ENCODE measurements at regions not wholly inside any gene's neighbourhood (a gene's known extent, or its start where the extent isn't known, plus 50 kb on each side); places are given as distances from the start of the nearest gene placed in this dataset.
"Not testable (repeated sequence)": the region's sequence is repeated elsewhere in the genome, so short reads cannot be mapped to it uniquely, and the experiment has no call there.

DNA sequence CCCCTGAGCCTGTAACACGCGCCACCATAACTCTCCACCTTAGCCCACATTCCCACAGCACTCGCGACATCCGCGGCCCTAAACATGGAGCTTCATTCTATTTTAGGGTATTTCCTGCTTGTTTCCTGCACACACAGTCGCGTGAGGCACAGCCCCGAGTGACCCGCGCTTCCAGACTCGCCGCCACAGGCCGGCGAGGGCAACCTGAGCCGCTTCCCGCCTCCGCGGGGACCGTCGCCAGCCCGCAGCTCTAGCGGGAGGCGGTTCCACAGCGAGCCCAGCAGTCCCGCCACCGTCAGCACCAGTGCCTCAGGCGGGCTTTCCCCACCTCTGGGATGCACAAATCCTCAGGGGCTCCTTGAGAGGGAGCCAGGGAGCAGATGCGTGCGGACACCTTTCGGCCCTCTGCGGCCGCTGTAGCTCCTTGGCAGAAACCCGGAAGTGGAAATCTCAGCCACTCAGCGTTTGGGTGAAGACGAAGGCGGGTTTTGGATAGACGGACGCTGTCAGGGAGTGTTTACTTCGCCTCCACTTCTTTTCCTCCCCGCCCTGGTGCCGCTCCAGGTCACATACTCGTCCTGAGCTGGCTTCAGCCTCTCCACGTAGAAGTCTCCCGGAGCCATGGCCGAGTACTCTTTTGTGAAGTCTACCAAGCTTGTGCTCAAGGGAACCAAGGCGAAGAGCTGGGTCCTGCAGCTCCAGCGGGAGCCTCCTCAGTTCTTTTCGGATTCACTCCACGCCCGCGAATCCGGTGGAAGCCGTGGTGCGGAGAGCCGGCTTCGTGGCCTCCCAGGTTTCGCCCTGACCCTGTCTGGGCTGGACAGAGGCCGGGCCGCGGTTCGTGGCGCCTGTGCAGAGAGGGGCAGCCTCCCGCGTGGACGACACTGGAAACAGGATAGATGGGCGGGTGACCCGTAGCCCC is 2177.4 kb upstream of the DEFB115 start:
- no peaks in the 10 kb centered on the region for H3K9me3 ChIP-seq
- ATAC-seq, result peak; percentile 100
- DNase-seq (ENCODE audit: low read depth in 1 of 2, low spot score in 1 of 2), result peak; percentile 60 to 94
- no peak for FAIRE-seq
- peak overlapping the region; percentile 71 for H3K4me3 ChIP-seq
- WGBS (ENCODE audit: missing lambda C conversion rate), result 18% methylated on average over 53 of the region's 68 CpGs
- peak overlapping the region; percentile 58 to 94 for H3K27ac ChIP-seq
- H3K4me1 ChIP-seq, result no peaks in the 10 kb centered on the region
- H3K4me2 ChIP-seq, result peak overlapping the region; percentile 71
- ChIA-PET CTCF (interaction anchor here (0.6 to 1.2 kb wide), 3 partner anchors 23 to 707 kb away, joined by 3 to 4 read pairs (median 3); no protein-coding TSS in a partner anchor), POLR2A (interaction anchor here (0.6 kb wide), 1 partner anchor 705 kb away, joined by 3 read pairs; no protein-coding TSS in a partner anchor)
- TF ChIP-seq SMC3 (IDR thresholded peaks at IDR 0.05), result peak; percentile 28; the same call in 1 of the 3 replicates
- no peak for TF ChIP-seq FOSB (CRISPR knock-in tag; IDR thresholded peaks at IDR 0.05)
- TF ChIP-seq, protein P1, sequence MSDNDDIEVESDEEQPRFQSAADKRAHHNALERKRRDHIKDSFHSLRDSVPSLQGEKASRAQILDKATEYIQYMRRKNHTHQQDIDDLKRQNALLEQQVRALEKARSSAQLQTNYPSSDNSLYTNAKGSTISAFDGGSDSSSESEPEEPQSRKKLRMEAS (IDR thresholded peaks at IDR 0.05), result peak; percentile 77
- TF ChIP-seq, protein P2, sequence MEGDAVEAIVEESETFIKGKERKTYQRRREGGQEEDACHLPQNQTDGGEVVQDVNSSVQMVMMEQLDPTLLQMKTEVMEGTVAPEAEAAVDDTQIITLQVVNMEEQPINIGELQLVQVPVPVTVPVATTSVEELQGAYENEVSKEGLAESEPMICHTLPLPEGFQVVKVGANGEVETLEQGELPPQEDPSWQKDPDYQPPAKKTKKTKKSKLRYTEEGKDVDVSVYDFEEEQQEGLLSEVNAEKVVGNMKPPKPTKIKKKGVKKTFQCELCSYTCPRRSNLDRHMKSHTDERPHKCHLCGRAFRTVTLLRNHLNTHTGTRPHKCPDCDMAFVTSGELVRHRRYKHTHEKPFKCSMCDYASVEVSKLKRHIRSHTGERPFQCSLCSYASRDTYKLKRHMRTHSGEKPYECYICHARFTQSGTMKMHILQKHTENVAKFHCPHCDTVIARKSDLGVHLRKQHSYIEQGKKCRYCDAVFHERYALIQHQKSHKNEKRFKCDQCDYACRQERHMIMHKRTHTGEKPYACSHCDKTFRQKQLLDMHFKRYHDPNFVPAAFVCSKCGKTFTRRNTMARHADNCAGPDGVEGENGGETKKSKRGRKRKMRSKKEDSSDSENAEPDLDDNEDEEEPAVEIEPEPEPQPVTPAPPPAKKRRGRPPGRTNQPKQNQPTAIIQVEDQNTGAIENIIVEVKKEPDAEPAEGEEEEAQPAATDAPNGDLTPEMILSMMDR (IDR thresholded peaks at IDR 0.05), result peak; percentile 39; the same call in 2 of the 3 replicates
- peak; percentile 52 for TF ChIP-seq POLR2A (IDR thresholded peaks at IDR 0.05; ENCODE audit: low read length)
- TF ChIP-seq RAD21 (conservative IDR thresholded peaks at IDR 0.05 in 1 of 2, IDR thresholded peaks at IDR 0.05 in 1 of 2), result peak in 1 of 2 experiments; percentile 16; a peak in 1 of 5 replicates
- TF ChIP-seq, protein P3, sequence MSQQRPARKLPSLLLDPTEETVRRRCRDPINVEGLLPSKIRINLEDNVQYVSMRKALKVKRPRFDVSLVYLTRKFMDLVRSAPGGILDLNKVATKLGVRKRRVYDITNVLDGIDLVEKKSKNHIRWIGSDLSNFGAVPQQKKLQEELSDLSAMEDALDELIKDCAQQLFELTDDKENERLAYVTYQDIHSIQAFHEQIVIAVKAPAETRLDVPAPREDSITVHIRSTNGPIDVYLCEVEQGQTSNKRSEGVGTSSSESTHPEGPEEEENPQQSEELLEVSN (IDR thresholded peaks at IDR 0.05; ENCODE audit: borderline replicate concordance, low read depth), result peak; percentile 86
- no peak for TF ChIP-seq HOXB5 (CRISPR knock-in tag; IDR thresholded peaks at IDR 0.05)
- no peak for TF ChIP-seq RARB (CRISPR knock-in tag; IDR thresholded peaks at IDR 0.05)
- peak; percentile 59 for TF ChIP-seq MAFK (IDR thresholded peaks at IDR 0.05; ENCODE audit: partially characterized antibody)
- TF ChIP-seq PHF8 (IDR thresholded peaks at IDR 0.05; ENCODE audit: borderline replicate concordance, low read depth), result peak; percentile 75
- peak in 1 of 2 experiments; percentile 80; a peak in 3 of 5 replicates for TF ChIP-seq JUN (IDR thresholded peaks at IDR 0.05)
- TF ChIP-seq CHD2 (IDR thresholded peaks at IDR 0.05; ENCODE audit: low read length, partially characterized antibody), result no peak
- no peak for TF ChIP-seq CEBPB (IDR thresholded peaks at IDR 0.05)
- TF ChIP-seq RNF2 (IDR thresholded peaks at IDR 0.05; ENCODE audit: borderline replicate concordance, low read depth), result peak; percentile 71; the same call in 1 of the 2 replicates
- TF ChIP-seq KDM5A (IDR thresholded peaks at IDR 0.05), result no peak

DNA sequence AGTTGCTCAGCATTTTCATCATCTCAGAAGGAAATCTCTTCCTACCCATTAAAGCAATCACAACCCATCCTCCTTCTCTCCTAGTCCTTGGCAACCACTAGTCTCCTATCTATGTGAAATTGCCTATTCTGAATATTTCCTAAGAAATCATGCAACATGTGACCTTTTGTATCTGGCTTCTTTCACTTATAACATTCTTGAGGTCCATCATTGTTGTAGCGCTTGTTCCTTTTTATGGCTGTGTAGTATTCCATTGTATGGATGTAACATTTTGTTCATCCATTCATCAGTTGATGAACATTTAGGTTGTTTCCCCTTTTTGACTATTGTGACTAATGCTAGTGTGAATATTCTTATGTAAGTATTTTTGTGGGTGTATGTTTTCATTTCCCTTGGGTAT is 2175.8 kb upstream of the DEFB115 start:
- 0% methylated on average over 1 of the region's 1 CpG for WGBS (ENCODE audit: missing lambda C conversion rate)
- H3K4me3 ChIP-seq, H3K4me2 ChIP-seq: not testable (repeated sequence)

DNA sequence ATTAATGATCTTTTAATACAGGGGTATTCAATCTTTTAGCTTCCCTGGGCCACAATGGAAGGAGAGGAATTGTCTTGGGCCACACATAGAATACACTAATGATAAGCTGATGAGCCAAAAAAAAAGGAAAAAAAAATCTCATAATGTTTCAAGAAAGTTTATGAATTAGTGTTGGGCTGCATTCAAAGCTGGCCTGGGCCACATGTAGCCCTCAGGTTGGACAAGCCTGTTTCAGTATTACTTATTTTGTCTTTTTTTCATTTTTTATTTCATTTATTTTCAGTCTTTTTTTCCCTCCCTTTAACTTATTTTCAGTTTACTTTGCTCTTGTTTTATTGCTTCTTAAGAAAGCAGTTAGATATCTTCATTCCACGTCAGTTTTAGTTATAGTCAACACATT is 2171.8 kb upstream of the DEFB115 start:
- no peak for ATAC-seq
- H3K27ac ChIP-seq, result no peak overlapping the region
- no peak for FAIRE-seq
- no peak overlapping the region for H3K4me2 ChIP-seq
- H3K4me1 ChIP-seq, result no peaks in the 10 kb centered on the region
- DNase-seq (ENCODE audit: low read depth in 1 of 2, low spot score in 1 of 2), result no peak
- TF ChIP-seq RNF2 (IDR thresholded peaks at IDR 0.05; ENCODE audit: borderline replicate concordance, low read depth), result no peak
- TF ChIP-seq EHF (CRISPR knock-in tag; IDR thresholded peaks at IDR 0.05), result no peak
- no peak for TF ChIP-seq FOSB (CRISPR knock-in tag; IDR thresholded peaks at IDR 0.05)
- TF ChIP-seq TFCP2L1 (CRISPR knock-in tag; IDR thresholded peaks at IDR 0.05), result no peak
- TF ChIP-seq, protein P4, sequence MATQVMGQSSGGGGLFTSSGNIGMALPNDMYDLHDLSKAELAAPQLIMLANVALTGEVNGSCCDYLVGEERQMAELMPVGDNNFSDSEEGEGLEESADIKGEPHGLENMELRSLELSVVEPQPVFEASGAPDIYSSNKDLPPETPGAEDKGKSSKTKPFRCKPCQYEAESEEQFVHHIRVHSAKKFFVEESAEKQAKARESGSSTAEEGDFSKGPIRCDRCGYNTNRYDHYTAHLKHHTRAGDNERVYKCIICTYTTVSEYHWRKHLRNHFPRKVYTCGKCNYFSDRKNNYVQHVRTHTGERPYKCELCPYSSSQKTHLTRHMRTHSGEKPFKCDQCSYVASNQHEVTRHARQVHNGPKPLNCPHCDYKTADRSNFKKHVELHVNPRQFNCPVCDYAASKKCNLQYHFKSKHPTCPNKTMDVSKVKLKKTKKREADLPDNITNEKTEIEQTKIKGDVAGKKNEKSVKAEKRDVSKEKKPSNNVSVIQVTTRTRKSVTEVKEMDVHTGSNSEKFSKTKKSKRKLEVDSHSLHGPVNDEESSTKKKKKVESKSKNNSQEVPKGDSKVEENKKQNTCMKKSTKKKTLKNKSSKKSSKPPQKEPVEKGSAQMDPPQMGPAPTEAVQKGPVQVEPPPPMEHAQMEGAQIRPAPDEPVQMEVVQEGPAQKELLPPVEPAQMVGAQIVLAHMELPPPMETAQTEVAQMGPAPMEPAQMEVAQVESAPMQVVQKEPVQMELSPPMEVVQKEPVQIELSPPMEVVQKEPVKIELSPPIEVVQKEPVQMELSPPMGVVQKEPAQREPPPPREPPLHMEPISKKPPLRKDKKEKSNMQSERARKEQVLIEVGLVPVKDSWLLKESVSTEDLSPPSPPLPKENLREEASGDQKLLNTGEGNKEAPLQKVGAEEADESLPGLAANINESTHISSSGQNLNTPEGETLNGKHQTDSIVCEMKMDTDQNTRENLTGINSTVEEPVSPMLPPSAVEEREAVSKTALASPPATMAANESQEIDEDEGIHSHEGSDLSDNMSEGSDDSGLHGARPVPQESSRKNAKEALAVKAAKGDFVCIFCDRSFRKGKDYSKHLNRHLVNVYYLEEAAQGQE (IDR thresholded peaks at IDR 0.05), result no peak
- TF ChIP-seq, protein P2 (IDR thresholded peaks at IDR 0.05), result no peak
- TF ChIP-seq HEYL (CRISPR knock-in tag; IDR thresholded peaks at IDR 0.05), result no peak
- no peak for TF ChIP-seq CHD4 (IDR thresholded peaks at IDR 0.05; ENCODE audit: borderline replicate concordance)
- no peak for TF ChIP-seq CBX2 (IDR thresholded peaks at IDR 0.05; ENCODE audit: borderline replicate concordance, low read depth)
- TF ChIP-seq ZC3H11A (IDR thresholded peaks at IDR 0.05), result no peak
- ChIA-PET CTCF (no interaction called here), POLR2A (no interaction called here)
- no peaks in the 10 kb centered on the region for H3K9me3 ChIP-seq
- H3K4me3 ChIP-seq, result no peak overlapping the region
- WGBS (ENCODE audit: missing lambda C conversion rate), result 34% methylated on average over 1 of the region's 1 CpG

More for the DNA sequence above, 2175.8 kb upstream of the DEFB115 start:
- H3K4me1 ChIP-seq; DNase-seq (ENCODE audit: low read depth in 1 of 2, low spot score in 1 of 2); POLR2A ChIA-PET; ATAC-seq; FAIRE-seq; H3K9me3 ChIP-seq; CTCF ChIA-PET; H3K27ac ChIP-seq: not testable (repeated sequence)
